NCI-H128 (cell line): ENCODE measurements at regions not wholly inside any gene's neighbourhood (a gene's known extent, or its start where the extent isn't known, plus 50 kb on each side); places are given as distances from the start of the nearest gene placed in this dataset.

Experiments
- DNase-seq: peaks from one replicate; lab custom pipeline; 2025; ENCODE audit not compliant: unreplicated experiment; lab: John Stamatoyannopoulos, UW

DNA sequence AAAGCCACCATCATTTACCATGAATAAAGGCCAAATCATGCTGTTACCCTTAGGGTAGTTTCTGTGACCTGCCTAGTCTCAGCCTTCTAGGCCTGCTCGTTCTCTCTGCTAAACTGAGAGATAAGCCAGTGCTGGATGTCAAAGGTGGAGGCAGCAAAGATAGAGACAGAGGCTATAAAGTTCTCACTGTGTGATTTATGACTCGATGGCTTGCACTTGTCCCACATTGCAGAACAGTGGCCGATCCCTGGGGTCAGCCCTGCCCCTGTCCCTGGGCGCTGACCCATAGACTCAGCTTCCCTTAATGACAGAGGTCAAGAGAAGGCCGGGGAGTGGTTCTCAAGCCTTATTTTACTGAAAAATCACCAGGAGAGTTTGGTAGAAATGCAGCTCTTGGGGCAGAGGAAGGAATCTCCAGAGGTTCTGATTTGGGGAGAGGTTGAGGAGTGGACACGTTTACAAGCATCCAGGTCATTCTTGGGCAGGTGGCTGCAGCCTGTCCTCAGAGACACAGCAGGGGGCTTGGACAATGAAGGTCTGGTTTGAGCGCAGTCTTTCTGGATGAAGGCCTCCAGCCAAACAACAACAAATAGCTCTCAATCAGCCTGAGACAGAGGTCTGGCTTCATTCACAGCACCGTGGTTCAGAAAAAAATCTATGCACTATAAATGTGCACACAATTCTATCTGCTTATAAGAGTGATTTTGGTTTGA is 143.5 kb downstream of the ACKR3 start:
- DNase-seq = no peak

DNA sequence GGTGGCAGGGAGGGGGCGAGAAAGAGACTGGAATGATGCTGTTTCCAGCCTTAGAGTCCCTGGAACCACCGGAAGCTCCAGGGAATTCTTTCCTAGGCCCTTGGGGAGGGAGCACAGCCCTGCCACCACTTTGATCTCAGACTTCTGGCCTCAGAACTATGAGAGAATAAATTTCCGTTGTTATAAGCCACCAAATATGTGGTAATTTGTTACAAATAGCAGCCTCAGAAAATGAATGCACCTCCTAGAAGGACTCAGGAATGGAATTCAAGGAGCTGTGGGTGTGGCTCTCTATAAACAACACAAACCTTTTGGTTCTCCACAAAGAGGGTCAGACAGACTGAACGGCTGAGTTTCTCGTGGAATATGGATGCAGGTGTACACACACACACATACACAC is 144.5 kb downstream of the ACKR3 start:
- DNase-seq = no peak

DNA sequence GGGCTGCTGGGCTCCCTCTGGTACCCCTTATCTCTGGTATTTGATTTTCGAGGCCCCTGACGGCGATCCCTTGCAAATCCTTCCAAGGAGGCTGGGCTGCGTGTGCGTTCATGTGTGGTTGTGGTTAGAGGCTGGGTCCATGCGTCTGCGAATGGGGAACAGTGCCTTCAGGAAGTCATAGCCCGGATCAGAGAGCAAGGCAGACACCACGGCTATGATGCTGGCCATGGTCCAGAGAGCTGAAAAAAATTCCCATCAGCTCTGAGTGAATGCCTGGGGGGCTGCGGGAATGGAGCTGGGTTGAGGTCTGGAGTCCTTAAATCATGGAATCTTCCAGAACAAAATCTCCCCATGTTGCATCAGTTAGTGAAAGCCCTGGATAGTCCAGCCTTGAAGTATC is 145.5 kb downstream of the ACKR3 start:
- no peak for DNase-seq

DNA sequence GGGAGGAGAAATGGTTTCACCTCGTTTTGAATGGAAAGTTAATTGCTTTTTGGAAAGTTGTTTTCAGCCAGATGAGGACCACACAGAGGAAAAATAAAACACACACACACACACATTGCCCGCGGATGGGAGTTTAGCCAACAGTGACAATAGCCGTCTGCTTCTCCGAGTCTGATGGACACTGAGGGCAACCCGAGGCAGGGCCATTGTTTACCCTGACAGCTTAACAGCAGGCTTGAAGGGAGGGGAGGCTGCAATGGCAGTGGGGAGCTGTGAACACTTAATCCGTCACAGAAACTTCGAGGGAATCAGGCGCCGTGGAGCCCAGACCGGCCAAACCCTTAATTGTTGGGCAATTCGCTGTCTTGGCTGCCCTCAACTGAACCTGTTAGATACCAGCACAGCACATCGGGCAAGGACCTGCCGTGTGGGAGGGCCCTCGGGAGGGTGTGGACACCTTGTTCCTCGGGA is 145.9 kb downstream of the ACKR3 start:
- no peak for DNase-seq

DNA sequence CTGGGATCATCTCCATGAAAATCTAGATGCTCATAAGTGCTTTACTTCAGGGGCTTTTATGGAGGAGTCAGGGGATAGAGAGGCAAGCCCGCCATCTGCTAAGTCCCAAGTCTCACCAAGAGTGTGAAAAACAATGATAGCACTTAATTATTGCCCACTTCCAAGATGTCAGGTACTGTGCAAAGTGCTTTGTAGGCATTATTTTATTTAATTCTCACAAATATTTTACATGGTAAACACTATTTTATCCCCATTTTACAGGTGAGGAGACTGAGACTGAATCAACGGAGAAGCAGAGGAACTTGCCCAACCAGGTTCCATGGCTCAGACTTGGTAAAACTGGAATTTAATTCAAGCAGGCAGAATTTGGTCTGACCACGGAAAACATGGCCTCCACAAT is 147.5 kb downstream of the ACKR3 start:
- no peak for DNase-seq

DNA sequence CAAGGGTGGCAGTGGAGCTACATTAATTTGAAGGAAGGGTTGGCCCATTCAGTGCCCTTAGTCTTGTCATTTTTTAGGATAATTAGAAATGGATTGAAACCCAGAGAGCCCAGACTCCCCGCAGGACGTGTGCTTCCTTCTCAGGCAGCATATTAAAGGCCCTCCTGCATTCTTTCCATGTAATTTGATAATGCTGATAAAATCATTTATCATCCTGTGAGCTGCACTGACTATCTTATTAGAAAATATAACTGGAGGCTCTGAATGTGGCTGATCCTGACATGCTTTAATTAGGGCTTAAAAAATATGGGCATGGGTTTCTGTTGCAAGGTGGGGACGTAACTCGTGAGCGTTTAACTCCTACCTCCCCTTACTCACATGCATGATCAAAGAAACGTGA is 148.1 kb downstream of the ACKR3 start:
- DNase-seq = no peak

DNA sequence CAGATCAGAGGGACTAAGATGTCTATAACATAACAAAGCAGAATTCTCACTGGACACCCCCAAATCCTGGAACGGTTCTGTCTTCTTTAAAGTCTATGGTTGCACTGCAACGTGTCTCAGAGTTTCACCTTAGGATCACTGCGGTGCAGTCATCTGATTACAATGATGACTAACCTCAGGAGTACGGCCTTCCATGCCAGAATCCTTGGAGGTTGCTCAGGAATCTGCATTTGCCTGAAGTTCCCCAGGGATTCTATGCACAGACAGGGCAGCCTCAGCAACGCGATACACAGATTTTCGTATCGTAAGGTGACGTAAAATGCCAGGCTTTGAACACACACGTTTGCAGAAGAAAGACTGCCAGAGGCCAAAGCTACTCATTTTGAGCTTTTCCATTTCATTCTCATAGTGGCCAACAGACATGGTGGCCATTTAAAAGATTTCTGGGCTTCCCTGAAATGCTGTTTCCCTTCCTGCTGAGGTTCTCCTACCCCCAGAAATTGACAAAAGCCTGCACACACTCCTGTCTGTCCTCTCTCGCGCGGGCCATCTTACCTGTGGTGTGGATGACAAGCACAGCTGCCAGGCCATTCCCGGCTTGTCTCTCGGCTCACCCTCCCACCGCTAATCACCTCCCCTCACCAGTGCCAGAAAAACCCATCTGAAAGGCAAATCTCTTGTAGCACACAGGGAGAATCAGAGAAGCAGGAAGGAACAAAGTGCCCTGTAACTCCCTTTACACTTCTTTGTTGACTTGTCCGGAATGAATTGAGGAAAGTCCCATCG is 148.8 kb downstream of the ACKR3 start:
- no peak for DNase-seq

DNA sequence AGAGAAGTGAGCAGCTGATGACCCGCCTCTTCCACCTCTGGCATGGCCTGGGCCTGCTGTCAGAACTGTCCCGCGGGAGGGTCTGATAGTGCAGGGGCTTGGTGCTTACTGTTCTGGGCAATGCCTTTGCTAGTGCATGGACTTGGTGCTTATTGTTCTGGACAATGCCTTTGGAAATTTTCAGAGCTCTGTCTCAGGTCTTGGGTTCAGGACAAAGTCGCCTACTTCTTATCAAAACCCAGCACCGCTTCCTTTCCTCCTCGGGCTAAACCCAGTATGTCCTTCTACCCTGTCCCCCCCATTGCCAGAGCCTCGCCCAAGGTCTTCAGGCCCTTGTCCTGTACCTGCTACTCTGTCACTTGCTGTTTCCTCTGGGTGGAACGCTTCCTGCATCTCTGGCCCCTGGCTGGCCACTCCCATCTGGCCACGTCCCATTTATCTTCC is 149.6 kb downstream of the ACKR3 start:
- DNase-seq = no peak

DNA sequence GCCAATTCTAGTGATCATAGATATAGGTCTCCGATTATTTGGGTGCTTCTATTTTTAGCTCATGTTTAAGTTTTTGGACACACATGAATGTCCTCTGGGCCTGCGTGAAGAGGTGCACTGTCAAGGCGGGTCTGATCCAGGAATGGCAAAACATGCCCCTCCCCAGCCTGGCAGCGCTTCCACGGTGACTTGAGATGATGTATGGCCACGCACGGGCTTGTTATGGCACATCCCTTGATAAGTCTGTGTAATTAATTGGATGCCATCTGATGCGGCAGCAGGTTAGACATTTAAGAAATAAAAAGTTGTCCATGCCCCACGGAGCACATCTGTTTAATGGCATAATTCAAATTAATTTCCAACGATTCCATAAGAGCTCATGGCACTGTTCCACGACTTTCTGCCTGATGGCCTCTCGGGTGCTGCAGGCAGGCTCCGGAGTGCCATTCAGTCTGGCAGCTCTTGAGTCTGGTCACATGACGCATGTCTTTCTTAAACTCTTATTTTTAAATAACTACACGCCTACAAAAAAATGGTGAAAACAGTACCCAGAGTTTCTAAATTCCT is 151.4 kb downstream of the ACKR3 start:
- DNase-seq = peak; percentile 39

- DNase-seq = no peak
Measured at GRCh38 chr2:236724200-236724599, 154.6 kb downstream of the ACKR3 start.

GRCh38 chr2:236726701-236727450 is 157.3 kb downstream of the ACKR3 start:
- DNase-seq = no peak

- DNase-seq = no peak
Measured at GRCh38 chr2:236728916-236729670, 159.5 kb downstream of the ACKR3 start.

GRCh38 chr2:236730393-236730792 is 160.8 kb downstream of the ACKR3 start:
- no peak for DNase-seq

- DNase-seq = no peak
Measured at GRCh38 chr2:236731767-236732580, 162.3 kb downstream of the ACKR3 start.

DNA sequence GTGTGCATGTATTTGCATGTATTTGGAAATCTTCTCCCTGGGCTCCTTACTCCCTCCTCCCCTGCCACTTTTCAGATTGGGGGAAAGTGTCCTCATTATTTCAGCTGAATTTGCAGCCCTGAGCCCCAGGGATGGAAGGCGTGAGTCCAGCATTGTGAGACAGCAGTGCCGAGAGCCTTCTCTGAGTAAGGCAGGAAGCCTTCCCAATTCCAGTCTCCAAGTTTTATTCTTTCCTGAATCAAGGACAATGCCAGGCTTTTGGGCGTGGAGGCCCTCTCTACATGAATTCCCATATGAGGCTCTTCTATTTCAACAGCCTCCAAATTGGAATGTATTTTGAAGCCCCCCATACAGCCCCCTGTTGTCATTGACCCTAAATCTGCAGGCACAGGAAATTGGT is 163.5 kb downstream of the ACKR3 start:
- DNase-seq = no peak

- DNase-seq = no peak
Measured at GRCh38 chr2:236735825-236736238, 166.2 kb downstream of the ACKR3 start.

DNA sequence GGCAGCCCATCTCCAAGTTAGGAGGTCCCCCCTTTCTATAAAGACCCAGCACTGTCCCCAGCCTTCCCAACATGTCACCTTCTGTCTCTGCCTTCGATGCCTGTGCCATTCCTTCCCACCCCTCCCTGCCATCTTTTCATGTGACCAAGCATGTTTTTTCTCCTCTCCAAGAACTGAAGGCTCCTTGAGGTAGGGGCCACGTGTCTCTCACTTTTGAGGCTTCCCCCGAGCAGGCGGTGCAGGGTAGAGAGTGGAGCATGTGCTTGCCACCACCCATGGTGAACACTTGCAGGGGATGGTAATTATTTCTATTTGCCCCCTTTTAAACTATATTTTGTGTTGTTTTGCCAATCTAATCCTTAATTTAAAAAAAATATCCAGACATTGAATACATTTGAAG is 168.4 kb downstream of the ACKR3 start:
- no peak for DNase-seq

GRCh38 chr2:236738896-236739295 is 169.3 kb downstream of the ACKR3 start:
- no peak for DNase-seq

DNA sequence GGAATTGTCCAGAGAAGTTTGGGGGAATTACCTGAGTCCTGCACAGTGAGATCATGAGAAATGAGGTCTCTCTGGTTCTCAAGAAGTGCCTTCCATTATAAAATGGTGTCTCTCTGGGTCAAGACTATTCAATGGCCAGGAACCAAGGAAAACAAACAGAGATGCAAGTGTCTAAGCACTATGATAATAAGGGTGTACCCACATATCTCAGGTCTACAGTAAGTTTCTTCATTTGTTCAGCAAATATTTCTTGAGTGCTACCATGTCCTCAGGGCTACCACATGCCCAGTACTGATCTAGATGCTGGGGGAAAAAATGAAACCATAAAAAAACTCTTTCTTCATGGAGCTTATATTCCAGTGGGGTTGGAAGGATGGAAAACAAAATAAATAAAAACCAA is 170.0 kb downstream of the ACKR3 start:
- DNase-seq = no peak

DNA sequence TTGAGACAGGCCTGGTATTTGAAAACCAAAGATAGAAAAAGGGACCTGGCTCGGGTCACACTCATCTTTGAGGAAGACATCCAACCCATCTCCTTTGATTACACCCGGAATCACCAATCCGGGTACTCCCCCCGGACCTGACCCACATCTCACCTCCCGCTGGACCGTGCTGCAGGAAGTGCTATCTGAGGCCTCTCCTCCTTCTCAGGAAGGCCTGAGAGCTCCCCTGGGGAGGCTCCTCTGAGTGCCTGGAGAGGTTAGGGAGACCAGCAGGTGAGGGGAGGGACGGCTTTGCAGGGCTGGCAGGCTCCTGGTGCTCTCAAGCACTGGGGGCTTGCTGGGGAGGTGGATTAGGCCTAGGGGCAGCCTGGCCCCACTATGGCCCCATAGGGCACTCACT is 170.9 kb downstream of the ACKR3 start:
- no peak for DNase-seq
